Gastrocnemius medialis (tissue), 4 donors: ENCODE measurements at regions not wholly inside any gene's neighbourhood (a gene's known extent, or its start where the extent isn't known, plus 50 kb on each side); places are given as distances from the start of the nearest gene placed in this dataset.

Source experiments
- POLR2A ChIP-seq, 2 donors: fragments of 450-650 bp; IDR thresholded peaks; one replicate each; pipeline ENCODE4 v1.6.1; 2017; ENCODE audit warnings: antibody characterized with exemption in 2 of 2, mild to moderate bottlenecking in 2 of 2, moderate library complexity in 2 of 2
- TF ChIP-seq, protein P1 (sequence below), 5 experiments: fragments of 450-650 bp in 3 of 5; fragments of 200-600 bp in 2 of 5; sonication (generic) in 2 of 5; IDR thresholded peaks in 4 of 5; conservative IDR thresholded peaks in 1 of 5; 1 replicate in 4 of 5; 2 replicates in 1 of 5; pipeline ENCODE4 v1.5.1; 2016 to 2019; ENCODE audit warnings: antibody characterized with exemption in 5 of 5, mild to moderate bottlenecking in 3 of 5, moderate library complexity in 3 of 5

DNA sequence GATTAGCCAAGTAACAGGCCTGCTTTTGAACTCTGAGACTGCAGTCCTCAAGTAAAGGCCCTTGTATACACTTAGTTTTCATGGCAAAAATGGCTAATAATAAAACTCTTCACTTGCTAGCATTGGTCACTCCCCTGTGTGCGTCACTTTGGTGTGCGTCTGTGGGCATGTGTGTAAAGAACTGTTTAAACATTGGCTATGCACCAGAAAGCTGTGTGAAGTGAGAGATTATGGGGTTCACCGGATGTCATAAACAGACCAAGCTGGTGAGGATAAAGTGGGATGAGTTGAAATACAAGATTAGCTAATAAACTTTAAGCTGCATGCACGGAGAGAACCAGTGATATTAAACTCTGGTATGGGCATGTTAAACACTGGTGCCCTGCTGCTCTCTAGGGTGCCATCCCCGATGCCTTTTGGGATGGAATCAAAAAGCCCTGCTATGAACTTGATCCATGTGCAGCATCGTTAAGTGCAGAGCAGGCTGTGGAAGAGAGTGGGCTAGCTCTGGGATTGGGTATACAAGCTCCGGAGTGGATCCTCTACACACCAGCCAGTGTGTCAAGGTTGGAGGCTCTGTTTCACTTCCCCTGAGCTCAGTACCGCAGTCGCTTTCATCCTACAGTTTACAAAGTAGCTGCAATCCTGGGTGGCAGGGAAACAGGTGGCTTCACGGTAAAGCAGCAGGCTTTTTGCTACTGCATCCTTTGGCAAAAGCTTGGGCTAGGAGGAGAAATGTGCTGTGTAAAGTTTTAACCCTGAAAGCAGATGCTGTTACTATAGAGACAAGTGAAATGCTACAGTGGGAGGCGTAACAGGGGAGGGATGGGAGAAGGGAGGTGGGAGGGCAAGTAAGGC is 108.3 kb upstream of the SLC4A4 start:
- TF ChIP-seq, protein P1, sequence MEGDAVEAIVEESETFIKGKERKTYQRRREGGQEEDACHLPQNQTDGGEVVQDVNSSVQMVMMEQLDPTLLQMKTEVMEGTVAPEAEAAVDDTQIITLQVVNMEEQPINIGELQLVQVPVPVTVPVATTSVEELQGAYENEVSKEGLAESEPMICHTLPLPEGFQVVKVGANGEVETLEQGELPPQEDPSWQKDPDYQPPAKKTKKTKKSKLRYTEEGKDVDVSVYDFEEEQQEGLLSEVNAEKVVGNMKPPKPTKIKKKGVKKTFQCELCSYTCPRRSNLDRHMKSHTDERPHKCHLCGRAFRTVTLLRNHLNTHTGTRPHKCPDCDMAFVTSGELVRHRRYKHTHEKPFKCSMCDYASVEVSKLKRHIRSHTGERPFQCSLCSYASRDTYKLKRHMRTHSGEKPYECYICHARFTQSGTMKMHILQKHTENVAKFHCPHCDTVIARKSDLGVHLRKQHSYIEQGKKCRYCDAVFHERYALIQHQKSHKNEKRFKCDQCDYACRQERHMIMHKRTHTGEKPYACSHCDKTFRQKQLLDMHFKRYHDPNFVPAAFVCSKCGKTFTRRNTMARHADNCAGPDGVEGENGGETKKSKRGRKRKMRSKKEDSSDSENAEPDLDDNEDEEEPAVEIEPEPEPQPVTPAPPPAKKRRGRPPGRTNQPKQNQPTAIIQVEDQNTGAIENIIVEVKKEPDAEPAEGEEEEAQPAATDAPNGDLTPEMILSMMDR (IDR thresholded peaks at IDR 0.05 in 4 of 5, conservative IDR thresholded peaks at IDR 0.05 in 1 of 5) = no peak
- TF ChIP-seq POLR2A (IDR thresholded peaks at IDR 0.05) = no peak
